H9 (cell line): ENCODE measurements at regions not wholly inside any gene's neighbourhood (a gene's known extent, or its start where the extent isn't known, plus 50 kb on each side); places are given as distances from the start of the nearest gene placed in this dataset.

Experiments used
- DNase-seq: peaks from one replicate; pipeline ENCODE4 v3.0.0-alpha.2; 2017
- H2AFZ ChIP-seq: one replicate; pipeline ENCODE4 v1.6.1; 2013; ENCODE audit warnings: mild to moderate bottlenecking, low read length, control low read depth, moderate library complexity
- H2AK5ac ChIP-seq: 2 replicates; pipeline ENCODE4 v1.6.1; 2013; ENCODE audit warnings: low read length, control low read depth, mixed read lengths; ENCODE audit not compliant: insufficient read length
- H2BK120ac ChIP-seq: one replicate; pipeline ENCODE4 v1.6.1; 2013; ENCODE audit warnings: low read depth, mild to moderate bottlenecking, low read length, control low read depth, inconsistent platforms; ENCODE audit not compliant: poor library complexity, severe bottlenecking
- H2BK12ac ChIP-seq: 2 replicates; pipeline ENCODE4 v1.6.1; 2013; ENCODE audit warnings: low read length, control low read depth, mixed read lengths, low read depth; ENCODE audit not compliant: insufficient read length
- H2BK15ac ChIP-seq: 2 replicates; pipeline ENCODE4 v1.6.1; 2013; ENCODE audit warnings: low read depth, low read length, control low read depth
- H2BK20ac ChIP-seq: one replicate; pipeline ENCODE4 v1.6.1; 2013; ENCODE audit warnings: low read depth, mild to moderate bottlenecking, low read length, control low read depth, inconsistent platforms; ENCODE audit not compliant: poor library complexity, severe bottlenecking
- H2BK5ac ChIP-seq: 2 replicates; pipeline ENCODE4 v1.6.1; 2013; ENCODE audit warnings: low read length, control low read depth, mixed read lengths; ENCODE audit not compliant: insufficient read length
- H3K14ac ChIP-seq: 2 replicates; pipeline ENCODE4 v1.6.1; 2013; ENCODE audit warnings: low read length, control low read depth; ENCODE audit not compliant: insufficient read depth
- H3K18ac ChIP-seq: 2 replicates; pipeline ENCODE4 v1.6.1; 2013; ENCODE audit warnings: low read depth, mild to moderate bottlenecking, mixed read lengths, low read length, control low read depth; ENCODE audit not compliant: insufficient read length
- H3K23ac ChIP-seq: 2 replicates; pipeline ENCODE4 v1.6.1; 2013; ENCODE audit warnings: low read length, control low read depth, mixed read lengths, low read depth; ENCODE audit not compliant: insufficient read length
- H3K23me2 ChIP-seq: 2 replicates; pipeline ENCODE4 v1.6.1; 2013; ENCODE audit warnings: low read depth, mild to moderate bottlenecking, mixed read lengths, low read length, control low read depth; ENCODE audit not compliant: insufficient read length, poor library complexity, severe bottlenecking
- H3K27ac ChIP-seq: 2 replicates; pipeline ENCODE4 v1.5.1; 2013; ENCODE audit warnings: low read length, control low read depth, mixed read lengths, low read depth; ENCODE audit not compliant: insufficient read length
- H3K27me3 ChIP-seq: 2 replicates; pipeline ENCODE4 v1.6.1; 2013; ENCODE audit warnings: low read length, control low read depth, inconsistent platforms; ENCODE audit not compliant: insufficient read depth
- H3K4ac ChIP-seq: 2 replicates; pipeline ENCODE4 v1.6.1; 2013; ENCODE audit warnings: low read depth, mild to moderate bottlenecking, control low read depth, inconsistent platforms, low read length, moderate library complexity
- H3K4me1 ChIP-seq: 2 replicates; pipeline ENCODE4 v1.6.1; 2013; ENCODE audit warnings: low read length, control low read depth, inconsistent platforms; ENCODE audit not compliant: insufficient read depth
- H3K4me2 ChIP-seq: 2 replicates; pipeline ENCODE4 v1.6.1; 2013; ENCODE audit warnings: low read length, control low read depth, mixed read lengths; ENCODE audit not compliant: insufficient read length, insufficient read depth
- H3K56ac ChIP-seq: 2 replicates; pipeline ENCODE4 v1.6.1; 2013; ENCODE audit warnings: low read depth, mild to moderate bottlenecking, mixed read lengths, low read length, control low read depth; ENCODE audit not compliant: insufficient read length
- H3K79me1 ChIP-seq: 2 replicates; pipeline ENCODE4 v1.6.1; 2013; ENCODE audit warnings: low read depth, mild to moderate bottlenecking, moderate library complexity, low read length, control low read depth, inconsistent platforms; ENCODE audit not compliant: insufficient read depth, poor library complexity, severe bottlenecking
- H3K79me2 ChIP-seq: 2 replicates; pipeline ENCODE4 v1.6.1; 2013; ENCODE audit warnings: low read length, control low read depth, inconsistent platforms; ENCODE audit not compliant: insufficient read depth
- H3K9ac ChIP-seq: 2 replicates; pipeline ENCODE4 v1.6.1; 2013; ENCODE audit warnings: low read length, control low read depth, mixed read lengths; ENCODE audit not compliant: insufficient read length; ENCODE audit errors: extremely low read depth
- H3K9me3 ChIP-seq: one replicate; pipeline ENCODE4 v1.6.1; 2013; ENCODE audit warnings: low read depth, low read length, inconsistent platforms; ENCODE audit not compliant: control insufficient read depth
- H3T11ph ChIP-seq: one replicate; pipeline ENCODE4 v1.6.1; 2013; ENCODE audit warnings: mild to moderate bottlenecking, low read length, control low read depth, inconsistent platforms
- H4K20me1 ChIP-seq: one replicate; pipeline ENCODE4 v1.6.1; 2013; ENCODE audit not compliant: control insufficient read depth, insufficient read length, insufficient read depth
- H4K5ac ChIP-seq: 2 replicates; pipeline ENCODE4 v1.6.1; 2013; ENCODE audit warnings: low read depth, mild to moderate bottlenecking, mixed read lengths, low read length, control low read depth; ENCODE audit not compliant: insufficient read length
- H4K8ac ChIP-seq: replicated peaks from 2 replicates; pipeline ENCODE4 v1.6.1; 2013; ENCODE audit warnings: low read length, control low read depth, mixed read lengths, low read depth; ENCODE audit not compliant: insufficient read length
- H4K91ac ChIP-seq: 2 replicates; pipeline ENCODE4 v1.6.1; 2013; ENCODE audit warnings: low read depth, mild to moderate bottlenecking, moderate library complexity, mixed read lengths, low read length, control low read depth; ENCODE audit not compliant: insufficient read length
- H3K27ac Mint-ChIP-seq, 3 experiments: 2 replicates in 2 of 3; 3 replicates in 1 of 3; pipeline ENCODE4 v1.8.0; 2020 to 2021; ENCODE audit warnings: mixed read lengths in 3 of 3, mild to moderate bottlenecking in 1 of 3, moderate library complexity in 1 of 3
- H3K27me3 Mint-ChIP-seq: 2 replicates; pipeline ENCODE4 v1.8.0; 2021; ENCODE audit warnings: low read depth, mild to moderate bottlenecking, moderate library complexity, mixed read lengths
- H3K36me3 Mint-ChIP-seq, 3 experiments: 2 replicates in 2 of 3; 3 replicates in 1 of 3; pipeline ENCODE4 v1.8.0; 2020 to 2021; ENCODE audit warnings: low read depth in 3 of 3, mixed read lengths in 3 of 3; ENCODE audit not compliant: insufficient read depth in 1 of 3
- H3K4me1 Mint-ChIP-seq, 2 experiments: 2 replicates each; pipeline ENCODE4 v1.8.0; 2020; ENCODE audit warnings: mixed read lengths in 2 of 2
- H3K4me3 Mint-ChIP-seq, 2 experiments: 2 replicates in 1 of 2; 3 replicates in 1 of 2; pipeline ENCODE4 v1.8.0; 2020 to 2021; ENCODE audit warnings: mild to moderate bottlenecking in 2 of 2, mixed read lengths in 2 of 2, moderate library complexity in 1 of 2
- H3K9me3 Mint-ChIP-seq, 2 experiments: 2 replicates in 1 of 2; 3 replicates in 1 of 2; pipeline ENCODE4 v1.8.0; 2020; ENCODE audit warnings: mild to moderate bottlenecking in 2 of 2, mixed read lengths in 2 of 2, moderate library complexity in 1 of 2
- WGBS: extraction: QIAGEN DNeasy Blood & Tissue Kit; methylation state at CpG from one replicate; pipeline ENCODE4 v1.1.7; 2013; ENCODE audit warnings: missing lambda C conversion rate, low lambda C conversion rate, mixed read lengths; ENCODE audit not compliant: insufficient read length; ENCODE audit errors: extremely low coverage; 5-methylcytosine and 5-hydroxymethylcytosine counted together
- TF ChIP-seq, protein P1 (sequence below): fragments of 200-600 bp; sonication (generic); conservative IDR thresholded peaks from 3 replicates; pipeline ENCODE4 v1.8.0; 2021; ENCODE audit warnings: antibody characterized with exemption, mild to moderate bottlenecking

- Histone ChIP-seq H3K23me2 (no peaks in the 10 kb centered on the region), H4K20me1 (no peaks in the 10 kb centered on the region), H3K79me2 (no peaks in the 10 kb centered on the region), H3K14ac (no peak overlapping the region), H3K4ac (no peak overlapping the region), H2BK5ac (no peak overlapping the region), H4K91ac (no peak overlapping the region), H3T11ph (no peak overlapping the region), H3K56ac (no peak overlapping the region), H2AK5ac (no peak overlapping the region), H4K8ac (no peak overlapping the region), H3K27ac (no peak overlapping the region), H3K4me1 (peaks cover 20% of the 10 kb centered on the region), H3K79me1 (no peaks in the 10 kb centered on the region), H2BK12ac (no peak overlapping the region), H2BK20ac (no peak overlapping the region), H3K27me3 (no peaks in the 10 kb centered on the region), H2BK15ac (no peak overlapping the region), H3K9ac (no peak overlapping the region), H3K4me2 (no peak overlapping the region), H3K18ac (no peak overlapping the region), H3K9me3 (no peaks in the 10 kb centered on the region), H4K5ac (no peak overlapping the region), H2BK120ac (no peak overlapping the region), H3K23ac (no peak overlapping the region), H2AFZ (no peak overlapping the region)
- Mint-ChIP-seq H3K27ac (peak overlapping the region; percentile 66 to 87 (median 76); a peak in 5 of 7 replicates), H3K27me3 (peaks cover 3% of the 10 kb centered on the region; the same call in 1 of the 2 replicates), H3K9me3 (peaks cover 0 to 3% of the 10 kb centered on the region in 2 experiments; a peak in 1 of 5 replicates), H3K4me1 (peaks cover 46 to 47% of the 10 kb centered on the region in 2 experiments), H3K4me3 (no peak overlapping the region), H3K36me3 (peaks cover 0 to 3% (median 0%) of the 10 kb centered on the region in 3 experiments; a peak in 2 of 7 replicates)
- WGBS = no CpG with 5 or more reads among the region's 9 CpGs
- TF ChIP-seq, protein P1, sequence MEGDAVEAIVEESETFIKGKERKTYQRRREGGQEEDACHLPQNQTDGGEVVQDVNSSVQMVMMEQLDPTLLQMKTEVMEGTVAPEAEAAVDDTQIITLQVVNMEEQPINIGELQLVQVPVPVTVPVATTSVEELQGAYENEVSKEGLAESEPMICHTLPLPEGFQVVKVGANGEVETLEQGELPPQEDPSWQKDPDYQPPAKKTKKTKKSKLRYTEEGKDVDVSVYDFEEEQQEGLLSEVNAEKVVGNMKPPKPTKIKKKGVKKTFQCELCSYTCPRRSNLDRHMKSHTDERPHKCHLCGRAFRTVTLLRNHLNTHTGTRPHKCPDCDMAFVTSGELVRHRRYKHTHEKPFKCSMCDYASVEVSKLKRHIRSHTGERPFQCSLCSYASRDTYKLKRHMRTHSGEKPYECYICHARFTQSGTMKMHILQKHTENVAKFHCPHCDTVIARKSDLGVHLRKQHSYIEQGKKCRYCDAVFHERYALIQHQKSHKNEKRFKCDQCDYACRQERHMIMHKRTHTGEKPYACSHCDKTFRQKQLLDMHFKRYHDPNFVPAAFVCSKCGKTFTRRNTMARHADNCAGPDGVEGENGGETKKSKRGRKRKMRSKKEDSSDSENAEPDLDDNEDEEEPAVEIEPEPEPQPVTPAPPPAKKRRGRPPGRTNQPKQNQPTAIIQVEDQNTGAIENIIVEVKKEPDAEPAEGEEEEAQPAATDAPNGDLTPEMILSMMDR = peak; percentile 64
- DNase-seq = no peak
These were observed 235.6 kb downstream of the STIM2 start for GRCh38 chr4:27096142-27096824.
